ENCODE measurements at regions not wholly inside any gene's neighbourhood (a gene's known extent, or its start where the extent isn't known, plus 50 kb on each side); places are given as distances from the start of the nearest gene placed in this dataset.

DNA sequence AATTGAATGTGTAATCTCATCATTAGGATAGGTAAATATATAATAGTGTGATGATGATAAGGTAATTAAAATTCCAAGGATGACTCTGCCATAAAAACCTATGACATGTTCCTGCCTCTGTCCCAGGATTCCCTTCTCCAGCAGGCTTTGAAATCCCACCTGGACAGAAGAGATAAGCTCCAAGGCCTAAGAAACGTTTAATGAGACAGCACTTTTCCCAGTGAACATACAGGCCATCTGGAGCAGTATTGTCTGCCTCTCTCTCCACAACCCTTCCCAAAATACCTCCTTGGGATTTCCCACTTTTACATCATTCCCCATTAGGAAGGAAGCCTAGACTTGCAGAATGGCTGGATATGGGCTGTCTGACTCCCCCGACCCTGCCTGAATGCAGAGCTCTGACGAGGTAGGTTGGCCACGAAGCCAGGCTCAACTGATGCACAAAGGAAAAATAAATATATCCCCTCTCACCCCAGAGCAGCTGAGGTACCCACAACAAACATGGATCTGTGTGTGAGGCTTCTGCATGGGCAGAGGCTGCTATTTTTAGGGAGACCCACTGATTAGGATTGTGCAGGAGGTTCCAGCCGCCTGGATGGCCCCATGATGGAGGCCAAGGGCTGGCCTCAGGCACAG lies 71.0 kb downstream of the TMPRSS5 start:
- TF ChIP-seq CTCF (IDR thresholded peaks at IDR 0.05; ENCODE audit: borderline replicate concordance, insufficient read depth, low read depth, low read length) = no peak

GRCh38 chr11:113632981-113633380 lies 73.1 kb downstream of the TMPRSS5 start:
- H3K4me3 ChIP-seq (ENCODE audit: low read depth, low read length) = no peak overlapping the region
- TF ChIP-seq CTCF (IDR thresholded peaks at IDR 0.05; ENCODE audit: borderline replicate concordance, insufficient read depth, low read depth, low read length) = no peak

More for the DNA sequence above, 71.0 kb downstream of the TMPRSS5 start:
- no peak overlapping the region for H3K4me3 ChIP-seq (ENCODE audit: low read depth, low read length)

DNA sequence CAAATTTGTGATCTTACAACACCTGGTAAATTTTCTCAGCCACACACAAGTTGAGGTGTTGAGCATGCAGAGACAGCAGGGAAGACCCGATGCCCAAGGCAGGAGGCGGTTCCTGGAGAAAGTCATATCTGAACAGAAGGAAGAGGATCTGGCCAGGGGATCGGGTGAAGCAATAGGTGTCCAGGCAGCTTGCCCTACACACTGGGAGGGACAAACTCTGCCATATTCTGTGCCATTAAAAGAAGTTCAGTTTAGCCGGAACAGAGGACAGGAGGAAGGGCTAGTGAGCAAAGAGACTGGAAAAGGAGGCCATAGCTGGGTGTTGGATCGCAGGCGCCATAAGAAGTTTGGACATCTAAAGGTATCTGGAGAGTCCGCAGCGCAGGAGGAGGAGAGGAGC lies 76.5 kb downstream of the TMPRSS5 start:
- no peak for TF ChIP-seq CTCF (IDR thresholded peaks at IDR 0.05; ENCODE audit: borderline replicate concordance, insufficient read depth, low read depth, low read length)
- no peak overlapping the region for H3K4me3 ChIP-seq (ENCODE audit: low read depth, low read length)

DNA sequence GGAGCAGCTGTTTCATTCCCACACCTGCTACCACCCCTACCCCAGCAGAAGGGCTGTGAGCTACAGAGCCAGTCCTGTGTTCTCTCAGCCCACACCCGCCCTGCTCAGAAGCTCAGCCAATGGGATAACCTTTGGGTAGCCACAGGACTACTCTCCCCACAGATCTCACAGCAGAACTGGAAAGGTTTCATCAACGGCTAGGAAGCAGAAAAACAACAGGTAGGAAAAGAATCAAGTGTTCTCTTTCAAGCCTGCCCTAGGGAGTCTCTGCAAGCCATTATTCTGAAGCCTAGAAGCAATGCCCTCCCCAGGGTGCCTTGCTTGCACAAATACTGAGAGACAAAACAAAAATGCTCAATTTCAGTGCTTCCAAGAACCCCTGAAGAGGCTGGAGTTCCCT lies 77.2 kb downstream of the TMPRSS5 start:
- no peak overlapping the region for H3K4me3 ChIP-seq (ENCODE audit: low read depth, low read length)
- no peak for TF ChIP-seq CTCF (IDR thresholded peaks at IDR 0.05; ENCODE audit: borderline replicate concordance, insufficient read depth, low read depth, low read length)

DNA sequence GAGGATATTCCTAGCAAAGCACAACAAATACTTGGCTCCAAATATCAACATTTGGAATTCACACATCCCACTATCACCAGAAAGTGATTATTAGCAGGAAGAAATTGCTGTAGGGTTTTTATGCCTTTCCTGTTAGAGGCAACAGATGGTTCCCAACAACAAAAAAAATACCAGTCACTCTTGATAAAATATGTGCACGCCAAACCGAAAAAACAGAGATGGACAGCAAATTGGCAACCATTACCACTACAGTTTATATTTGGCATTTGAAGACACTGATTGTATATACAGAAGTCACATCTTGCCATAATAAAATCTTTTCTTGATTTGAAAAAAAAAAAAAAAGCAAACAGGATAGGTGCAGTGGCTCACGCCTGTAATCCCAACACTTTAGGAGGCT lies 78.2 kb downstream of the TMPRSS5 start:
- no peak overlapping the region for H3K4me3 ChIP-seq (ENCODE audit: low read depth, low read length)
- TF ChIP-seq CTCF (IDR thresholded peaks at IDR 0.05; ENCODE audit: borderline replicate concordance, insufficient read depth, low read depth, low read length) = no peak

- no peak overlapping the region for H3K4me3 ChIP-seq (ENCODE audit: low read depth, low read length)
- TF ChIP-seq CTCF (IDR thresholded peaks at IDR 0.05; ENCODE audit: borderline replicate concordance, insufficient read depth, low read depth, low read length) = no peak
Observed at GRCh38 chr11:113627297-113627696, 78.8 kb downstream of the TMPRSS5 start.

GRCh38 chr11:113626736-113627135 lies 79.4 kb downstream of the TMPRSS5 start:
- H3K4me3 ChIP-seq (ENCODE audit: low read depth, low read length) = no peak overlapping the region
- no peak for TF ChIP-seq CTCF (IDR thresholded peaks at IDR 0.05; ENCODE audit: borderline replicate concordance, insufficient read depth, low read depth, low read length)
